GM19238 (cell line): ENCODE measurements at regions not wholly inside any gene's neighbourhood (a gene's known extent, or its start where the extent isn't known, plus 50 kb on each side); places are given as distances from the start of the nearest gene placed in this dataset.
"Not testable (repeated sequence)": the region's sequence is repeated elsewhere in the genome, so short reads cannot be mapped to it uniquely, and the experiment has no call there.

Experiments used
- DNase-seq: peaks from one replicate; pipeline ENCODE4 v3.0.0; 2011; ENCODE audit warnings: low spot score; ENCODE audit not compliant: insufficient read length

DNA sequence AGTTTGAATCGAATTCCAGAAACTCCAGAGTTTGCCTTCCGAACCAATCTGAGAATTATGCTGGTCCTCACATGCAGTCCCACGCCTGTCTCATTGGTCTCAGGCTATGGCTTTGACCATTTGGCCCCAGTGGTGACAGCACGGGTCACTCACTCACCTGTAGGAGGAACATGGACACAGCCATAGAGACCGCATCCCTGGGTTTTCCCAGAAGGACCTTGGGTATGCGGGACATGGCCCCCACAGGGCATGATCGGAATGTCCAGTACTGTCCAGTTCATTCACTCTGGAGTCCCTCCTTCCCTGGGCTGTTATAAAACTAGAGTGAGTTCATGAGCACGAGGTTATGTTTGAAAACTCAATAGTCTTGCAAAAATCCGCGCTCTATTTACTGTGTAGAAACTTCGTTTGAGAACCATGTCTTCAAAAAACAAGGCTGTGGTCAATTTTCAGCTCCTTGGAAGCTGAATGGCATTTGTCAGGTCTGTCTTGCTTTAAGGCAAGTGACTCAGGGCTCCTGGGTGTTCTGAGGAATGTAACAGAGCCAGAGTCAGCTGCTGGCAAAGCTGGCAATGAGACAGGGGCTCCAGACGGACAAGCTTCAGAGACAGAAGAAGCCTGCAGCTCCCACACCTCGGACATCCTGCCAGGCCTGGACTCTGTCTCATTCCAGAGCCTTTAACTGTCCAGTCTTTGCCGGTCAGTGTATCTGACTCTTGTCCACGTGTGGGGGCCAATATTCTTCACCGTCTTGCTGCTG lies 86.7 kb upstream of the TMEM18 start:
- no peak for DNase-seq

DNA sequence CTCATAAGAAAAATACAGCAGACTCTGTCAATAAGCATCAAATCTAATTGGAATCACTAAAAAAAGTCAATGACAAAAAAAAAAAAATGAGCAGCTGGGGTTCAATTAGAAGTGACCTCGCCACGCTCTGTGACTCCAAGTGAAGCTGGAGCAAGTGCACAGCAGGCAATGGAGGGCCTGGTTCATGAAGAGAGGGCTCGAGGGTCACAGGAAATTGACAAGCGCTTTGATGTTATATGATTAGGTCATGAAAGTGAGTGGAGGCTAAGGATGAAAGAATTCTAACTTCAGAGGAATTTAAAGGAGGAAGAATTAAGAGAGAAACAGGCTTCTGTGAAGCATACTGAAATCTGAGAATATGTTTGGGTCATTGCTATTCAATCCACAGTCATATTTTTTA lies 85.4 kb upstream of the TMEM18 start:
- DNase-seq = no peak

DNA sequence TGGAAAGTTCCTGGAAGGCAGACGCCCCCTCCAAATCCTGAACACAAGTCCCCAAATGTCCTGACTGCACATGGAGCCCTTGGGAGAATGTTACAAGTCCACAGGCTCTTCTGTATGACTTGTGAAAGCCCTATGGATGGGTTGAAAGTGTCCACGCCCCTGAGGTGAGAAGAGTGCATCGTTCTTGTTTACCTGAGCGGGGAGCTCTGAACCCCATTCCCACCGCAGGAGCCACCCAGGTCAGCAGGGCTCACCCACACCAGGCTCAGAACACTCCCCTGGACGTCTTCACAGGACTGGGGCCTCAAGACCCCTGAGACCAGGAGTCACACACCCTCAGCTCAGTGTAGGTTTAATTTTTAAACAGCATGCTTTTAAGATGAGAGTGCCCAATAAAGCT lies 84.2 kb upstream of the TMEM18 start:
- no peak for DNase-seq

GRCh38 chr2:760001-760400 lies 82.8 kb upstream of the TMEM18 start:
- DNase-seq = no peak

GRCh38 chr2:758073-758820 lies 81.0 kb upstream of the TMEM18 start:
- DNase-seq = no peak

- no peak for DNase-seq
Measured at GRCh38 chr2:753123-753522, 75.9 kb upstream of the TMEM18 start.

GRCh38 chr2:751474-751873 lies 74.3 kb upstream of the TMEM18 start:
- no peak for DNase-seq

- no peak for DNase-seq
Measured at GRCh38 chr2:750628-751027, 73.4 kb upstream of the TMEM18 start.

DNA sequence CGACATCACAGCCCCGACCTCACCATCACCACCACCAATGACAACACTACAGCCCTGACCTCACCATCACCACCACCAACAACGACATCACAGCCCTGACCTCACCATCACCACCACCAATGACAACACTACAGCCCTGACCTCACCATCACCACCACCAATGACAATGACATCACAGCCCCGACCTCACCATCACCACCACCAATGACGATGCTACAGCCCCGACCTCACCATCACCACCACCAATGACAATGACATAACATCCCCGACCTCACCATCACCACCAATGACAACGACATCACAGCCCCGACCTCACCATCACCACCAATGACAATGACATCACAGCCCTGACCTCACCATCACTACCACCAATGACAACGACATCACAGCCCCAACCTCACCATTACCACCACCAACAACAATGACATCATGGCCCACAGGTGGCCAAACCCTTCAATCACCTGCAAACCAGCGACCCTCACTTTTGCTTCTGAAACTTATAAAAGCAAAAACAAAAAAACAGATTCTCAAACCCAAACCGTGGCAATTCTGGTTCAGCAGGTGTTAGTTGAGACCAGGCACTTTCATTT lies 70.7 kb upstream of the TMEM18 start:
- no peak for DNase-seq

- DNase-seq = no peak
Measured at GRCh38 chr2:746697-747096, 69.5 kb upstream of the TMEM18 start.

DNA sequence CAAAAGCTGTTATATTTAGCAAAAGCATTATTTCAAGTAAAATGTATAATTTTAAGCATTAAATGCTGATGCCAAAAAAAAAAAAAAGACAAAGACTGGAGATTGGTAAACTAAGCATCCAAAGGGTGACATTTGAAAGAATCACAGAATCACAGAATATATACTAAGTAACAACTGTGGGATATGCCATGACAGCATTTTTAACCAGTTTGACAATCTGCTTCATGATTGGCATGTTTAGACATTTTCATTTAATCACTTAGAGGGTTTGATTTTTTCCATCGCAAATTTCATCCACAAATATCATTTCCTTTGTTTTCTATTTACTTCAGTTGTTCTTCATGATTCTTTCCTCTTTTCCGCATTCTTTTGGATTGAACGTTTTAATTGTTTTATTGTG lies 66.9 kb upstream of the TMEM18 start:
- no peak for DNase-seq

- DNase-seq = no peak
Measured at GRCh38 chr2:742221-742620, 65.0 kb upstream of the TMEM18 start.

DNA sequence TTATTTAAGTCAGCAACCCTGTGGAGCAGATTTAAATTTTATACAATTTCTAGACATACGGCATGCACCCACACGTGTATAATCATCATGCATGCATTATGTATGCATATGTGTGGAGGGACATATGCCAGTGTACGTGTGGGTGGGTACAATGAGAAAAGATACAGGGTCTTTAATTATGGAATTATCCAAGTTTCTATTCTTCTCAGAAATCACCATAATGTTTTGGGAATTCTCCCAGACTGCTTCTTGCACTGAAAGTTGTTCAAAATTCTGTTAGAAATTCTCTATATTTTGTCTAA lies 63.9 kb upstream of the TMEM18 start:
- no peak for DNase-seq

DNA sequence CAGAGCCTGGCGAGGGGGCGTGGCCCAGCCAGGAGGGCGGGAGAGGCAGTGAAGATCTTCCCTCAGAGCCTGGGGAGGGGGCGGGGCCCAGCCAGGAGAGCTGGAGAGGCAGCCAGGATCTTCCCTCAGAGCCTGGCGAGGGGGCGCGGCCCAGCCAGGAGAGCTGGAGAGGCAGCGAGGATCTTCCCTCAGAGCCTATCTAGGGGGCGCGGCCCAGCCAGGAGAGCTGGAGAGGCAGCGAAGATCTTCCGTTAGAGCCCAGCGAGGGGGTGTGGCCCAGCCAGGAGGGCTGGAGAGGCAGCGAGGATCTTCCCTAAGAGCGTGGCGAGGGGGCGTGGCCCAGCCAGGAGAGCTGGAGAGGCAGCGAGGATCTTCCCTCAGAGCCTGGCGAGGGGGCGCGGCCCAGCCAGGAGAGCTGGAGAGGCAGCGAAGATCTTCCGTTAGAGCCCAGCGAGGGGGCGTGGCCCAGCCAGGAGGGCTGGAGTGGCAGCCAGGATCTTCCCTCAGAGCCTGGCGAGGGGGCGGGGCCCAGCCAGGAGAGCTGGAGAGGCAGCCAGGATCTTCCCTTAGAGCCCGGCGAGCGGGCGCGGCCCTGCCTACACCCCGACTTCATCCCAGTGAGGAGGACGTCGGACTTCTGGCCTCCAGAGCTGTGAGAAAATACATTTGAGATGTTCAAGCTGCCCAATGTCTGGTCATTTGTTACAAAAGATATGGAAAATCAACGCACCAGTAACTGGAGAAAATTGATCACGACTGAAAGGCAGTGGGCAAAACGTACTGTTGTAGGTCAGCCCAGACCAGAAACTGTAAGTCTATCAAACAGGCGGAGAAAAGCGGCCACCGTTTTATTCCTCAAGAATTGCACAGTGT lies 63.4 kb upstream of the TMEM18 start:
- not testable (repeated sequence) for DNase-seq

DNA sequence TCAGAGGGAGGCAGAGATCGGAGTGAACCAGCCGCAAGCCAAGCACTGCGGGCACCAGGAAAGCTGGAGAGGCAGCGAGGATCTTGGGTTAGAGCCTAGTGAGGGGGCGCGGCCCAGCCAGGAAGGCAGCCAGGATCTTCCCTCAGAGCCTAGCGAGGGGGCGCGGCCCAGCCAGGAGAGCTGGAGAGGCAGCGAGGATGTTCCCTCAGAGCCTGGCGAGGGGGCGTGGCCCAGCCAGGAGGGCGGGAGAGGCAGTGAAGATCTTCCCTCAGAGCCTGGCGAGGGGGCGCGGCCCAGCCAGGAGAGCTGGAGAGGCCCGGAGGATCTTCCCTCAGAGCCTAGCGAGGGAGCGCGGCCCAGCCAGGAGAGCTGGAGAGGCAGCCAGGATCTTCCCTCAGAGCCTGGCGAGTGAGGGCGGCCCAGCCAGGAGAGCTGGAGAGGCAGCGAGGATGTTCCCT lies 62.7 kb upstream of the TMEM18 start:
- DNase-seq = not testable (repeated sequence)

GRCh38 chr2:736939-737338 lies 59.7 kb upstream of the TMEM18 start:
- no peak for DNase-seq

GRCh38 chr2:735670-736218 lies 58.5 kb upstream of the TMEM18 start:
- DNase-seq = no peak

DNA sequence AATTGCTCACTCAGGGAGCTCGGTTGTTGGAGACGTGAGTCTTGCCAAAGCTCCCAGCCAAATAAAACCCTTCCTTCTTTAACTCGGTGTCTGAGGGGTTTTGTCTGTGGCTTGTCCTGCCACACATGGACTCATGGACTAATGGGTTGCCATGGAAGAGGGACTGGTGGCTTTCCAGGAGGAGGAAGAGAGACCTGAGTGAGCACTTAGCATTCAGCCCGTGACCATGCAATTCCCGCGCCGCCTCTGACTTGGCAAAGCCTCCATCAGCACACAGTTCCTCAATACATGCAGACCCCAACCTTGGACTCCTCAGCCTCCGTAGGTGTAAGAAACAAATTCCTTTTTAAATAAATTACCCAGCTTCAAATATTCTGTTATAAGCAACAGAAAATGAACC lies 57.3 kb upstream of the TMEM18 start:
- no peak for DNase-seq

- DNase-seq = no peak
Measured at GRCh38 chr2:733495-733894, 56.3 kb upstream of the TMEM18 start.

DNA sequence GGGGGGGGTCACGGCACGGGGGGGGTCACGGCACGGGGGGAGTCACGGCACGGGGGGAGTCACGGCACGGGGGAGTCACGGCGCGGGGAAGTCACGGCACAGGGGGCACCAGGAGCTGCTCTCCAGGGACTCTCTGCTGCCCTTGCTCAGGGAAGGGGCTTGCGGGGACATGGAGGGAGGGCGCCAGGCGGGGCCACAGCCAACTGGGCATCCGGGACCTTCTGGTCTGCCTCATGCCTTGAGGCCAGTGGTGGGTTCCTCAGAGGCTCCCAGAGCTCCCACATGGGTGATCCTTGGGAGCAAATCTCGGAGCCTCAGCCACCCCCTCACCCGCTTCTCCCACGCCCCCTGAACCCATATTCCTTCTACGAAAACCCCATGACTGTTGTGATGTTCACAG lies 55.8 kb upstream of the TMEM18 start:
- no peak for DNase-seq

DNA sequence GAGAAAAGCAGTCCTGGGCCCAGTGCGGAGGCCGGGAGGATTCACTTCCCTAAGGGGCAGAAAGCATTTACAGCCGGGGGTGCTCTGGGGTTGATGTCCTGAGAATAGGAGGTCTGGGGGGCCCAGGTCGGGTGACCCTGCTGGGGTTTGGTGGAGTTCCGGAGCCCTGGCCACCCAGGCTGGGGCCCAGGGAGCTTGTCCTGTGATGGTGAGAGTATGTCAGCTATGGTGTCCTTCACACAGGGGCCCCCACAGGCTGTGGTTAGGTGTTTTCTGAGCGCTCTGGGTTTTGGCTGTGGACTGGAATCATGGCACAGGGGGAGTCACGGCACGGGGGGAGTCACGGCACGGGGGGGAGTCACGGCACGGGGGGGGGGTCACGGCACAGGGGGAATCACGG lies 54.5 kb upstream of the TMEM18 start:
- DNase-seq = no peak
